ENCODE measurements at regions not wholly inside any gene's neighbourhood (a gene's known extent, or its start where the extent isn't known, plus 50 kb on each side); places are given as distances from the start of the nearest gene placed in this dataset.

GRCh38 chr20:60494476-60494875, 536.3 kb downstream of the CDH26 start:
- TF ChIP-seq CTCF (IDR thresholded peaks at IDR 0.05; ENCODE audit: control insufficient read depth, extremely low read depth, insufficient read depth), result no peak
- H3K4me3 ChIP-seq (ENCODE audit: low read depth, low read length), result no peak overlapping the region
- DNase-seq (ENCODE audit: low read depth), result no peak

GRCh38 chr20:60497298-60498035, 539.2 kb downstream of the CDH26 start:
- no peak for TF ChIP-seq CTCF (IDR thresholded peaks at IDR 0.05; ENCODE audit: control insufficient read depth, extremely low read depth, insufficient read depth)
- no peak for DNase-seq (ENCODE audit: low read depth)
- H3K4me3 ChIP-seq (ENCODE audit: low read depth, low read length), result no peak overlapping the region

GRCh38 chr20:60500038-60500701, 541.9 kb downstream of the CDH26 start:
- DNase-seq (ENCODE audit: low read depth), result no peak
- no peak for TF ChIP-seq CTCF (IDR thresholded peaks at IDR 0.05; ENCODE audit: control insufficient read depth, extremely low read depth, insufficient read depth)

GRCh38 chr20:60501048-60501447, 542.8 kb downstream of the CDH26 start:
- TF ChIP-seq CTCF (IDR thresholded peaks at IDR 0.05; ENCODE audit: control insufficient read depth, extremely low read depth, insufficient read depth), result no peak
- no peak for DNase-seq (ENCODE audit: low read depth)
- H3K4me3 ChIP-seq (ENCODE audit: low read depth, low read length), result no peak overlapping the region

More at GRCh38 chr20:60500038-60500701, 541.9 kb downstream of the CDH26 start:
- H3K4me3 ChIP-seq (ENCODE audit: low read depth, low read length), result no peak overlapping the region

GRCh38 chr20:60502881-60503280, 544.7 kb downstream of the CDH26 start:
- no peak for TF ChIP-seq CTCF (IDR thresholded peaks at IDR 0.05; ENCODE audit: control insufficient read depth, extremely low read depth, insufficient read depth)
- no peak overlapping the region for H3K4me3 ChIP-seq (ENCODE audit: low read depth, low read length)
- DNase-seq (ENCODE audit: low read depth), result no peak

GRCh38 chr20:60505423-60505822, 547.2 kb downstream of the CDH26 start:
- no peak for TF ChIP-seq CTCF (IDR thresholded peaks at IDR 0.05; ENCODE audit: control insufficient read depth, extremely low read depth, insufficient read depth)
- no peak for DNase-seq (ENCODE audit: low read depth)
- no peak overlapping the region for H3K4me3 ChIP-seq (ENCODE audit: low read depth, low read length)
